ENCODE measurements at regions not wholly inside any gene's neighbourhood (a gene's known extent, or its start where the extent isn't known, plus 50 kb on each side); places are given as distances from the start of the nearest gene placed in this dataset.
"Not testable (repeated sequence)": the region's sequence is repeated elsewhere in the genome, so short reads cannot be mapped to it uniquely, and the experiment has no call there.

DNA sequence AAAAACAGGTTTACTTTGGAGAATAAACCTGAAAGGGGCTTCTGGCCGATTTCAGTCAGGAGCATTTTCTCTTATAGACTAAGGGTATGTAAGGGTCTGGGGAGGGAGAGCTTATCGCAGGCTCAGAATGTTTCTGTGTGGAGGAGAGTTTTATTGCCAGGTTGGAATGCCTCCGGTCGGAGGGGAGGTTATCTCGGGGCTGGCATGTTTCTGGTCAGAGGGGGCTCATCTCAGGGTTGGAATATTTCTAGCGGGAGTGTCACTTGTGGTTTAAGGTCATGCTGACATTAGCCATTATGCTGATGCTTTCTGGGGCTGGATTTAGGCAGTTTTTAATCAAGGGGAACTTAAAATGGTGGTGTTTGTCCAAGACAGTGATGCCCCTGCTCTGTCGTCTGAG, 333.6 kb downstream of the METTL4 start:
- no peak overlapping the region for H4K8ac ChIP-seq (ENCODE audit: low read depth, low read length)
- DNase-seq (ENCODE audit: low spot score) = no peak
- H3K27me3 ChIP-seq (ENCODE audit: control insufficient read depth in 3 of 3, insufficient read depth in 3 of 3, low read depth in 1 of 3, low read length in 3 of 3) = no peaks in the 10 kb centered on the region
- H3K14ac ChIP-seq (ENCODE audit: low read length) = no peak overlapping the region
- no peak overlapping the region for H2BK120ac ChIP-seq (ENCODE audit: low read depth, low read length)
- no peaks in the 10 kb centered on the region for H3K4me1 ChIP-seq (ENCODE audit: control insufficient read depth in 2 of 2, insufficient read depth in 1 of 2, low read depth in 1 of 2, low read length in 2 of 2)
- no peak overlapping the region for H3K23ac ChIP-seq (ENCODE audit: low read depth, low read length, poor library complexity)
- H3K27ac ChIP-seq (replicated peaks; ENCODE audit: low read length) = no peak overlapping the region
- H3K4ac ChIP-seq (ENCODE audit: low read length) = no peak overlapping the region
- no CpG with 5 or more reads among the region's 7 CpGs for WGBS, 2 donors (ENCODE audit: extremely low coverage in 2 of 2, insufficient read length in 2 of 2, insufficient replicate concordance in 1 of 2)
- no peak overlapping the region for H2AK5ac ChIP-seq (ENCODE audit: low read depth, low read length)
- no peak overlapping the region for H3K9ac ChIP-seq (ENCODE audit: low read depth, low read length, poor library complexity)
- H3K18ac ChIP-seq (ENCODE audit: low read length) = no peak overlapping the region
- no peak overlapping the region for H2AFZ ChIP-seq (ENCODE audit: low read length)
- no peaks in the 10 kb centered on the region for H3K79me1 ChIP-seq (ENCODE audit: low read depth, low read length)
- no peak overlapping the region for H3K4me2 ChIP-seq (ENCODE audit: insufficient read depth, low read length, poor library complexity, severe bottlenecking)
- H2BK15ac ChIP-seq (ENCODE audit: low read length) = no peak overlapping the region
- no peak overlapping the region for H4K91ac ChIP-seq (ENCODE audit: low read depth, low read length, poor library complexity)
- H2BK5ac ChIP-seq (ENCODE audit: low read length) = no peak overlapping the region
- no peak overlapping the region for H2BK12ac ChIP-seq (ENCODE audit: low read length)
- no peak overlapping the region for H3K4me3 ChIP-seq (ENCODE audit: low read length in 2 of 2)
- no peaks in the 10 kb centered on the region for H3K9me3 ChIP-seq (replicated peaks in 1 of 2; ENCODE audit: control insufficient read depth in 2 of 2, insufficient read depth in 1 of 2, low read depth in 1 of 2, low read length in 2 of 2)
- no peaks in the 10 kb centered on the region for H3K36me3 ChIP-seq (replicated peaks in 1 of 2; ENCODE audit: control insufficient read depth in 2 of 2, insufficient read depth in 2 of 2, low read length in 2 of 2)

DNA sequence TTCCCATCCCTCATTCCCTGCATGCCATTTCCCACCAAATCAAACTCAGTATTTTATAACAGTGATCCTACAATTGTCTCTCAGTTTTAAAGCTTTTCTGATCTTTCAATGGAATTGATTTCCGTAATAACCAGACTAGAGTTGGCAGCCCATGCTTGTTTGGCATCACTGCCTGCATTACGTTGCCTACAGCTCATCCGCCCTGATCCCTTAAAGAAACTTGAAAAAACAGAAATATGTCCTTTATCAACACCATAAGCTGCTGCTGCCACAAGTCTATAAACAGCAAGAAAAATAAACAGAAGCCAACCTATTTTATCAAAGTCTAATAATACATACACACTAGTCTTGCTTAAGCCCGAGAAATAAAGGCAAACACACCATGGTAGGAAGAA, 331.0 kb downstream of the METTL4 start:
- H3K9ac ChIP-seq (ENCODE audit: low read depth, low read length, poor library complexity) = no peak overlapping the region
- no peak for DNase-seq (ENCODE audit: low spot score)
- H4K8ac ChIP-seq (ENCODE audit: low read depth, low read length) = no peak overlapping the region
- H3K23ac ChIP-seq (ENCODE audit: low read depth, low read length, poor library complexity) = no peak overlapping the region
- no peak overlapping the region for H3K18ac ChIP-seq (ENCODE audit: low read length)
- H2AK5ac ChIP-seq (ENCODE audit: low read depth, low read length) = no peak overlapping the region
- no peak overlapping the region for H3K4me3 ChIP-seq (ENCODE audit: low read length in 2 of 2)
- peaks cover 0 to 2% of the 10 kb centered on the region in 2 donors for H3K4me1 ChIP-seq (ENCODE audit: control insufficient read depth in 2 of 2, insufficient read depth in 1 of 2, low read depth in 1 of 2, low read length in 2 of 2)
- no peak overlapping the region for H2BK120ac ChIP-seq (ENCODE audit: low read depth, low read length)
- no peak overlapping the region for H2BK12ac ChIP-seq (ENCODE audit: low read length)
- no CpG with 5 or more reads among the region's 4 CpGs for WGBS, 2 donors (ENCODE audit: extremely low coverage in 2 of 2, insufficient read length in 2 of 2, insufficient replicate concordance in 1 of 2)
- H2AFZ ChIP-seq (ENCODE audit: low read length) = no peak overlapping the region
- no peaks in the 10 kb centered on the region for H3K9me3 ChIP-seq (replicated peaks in 1 of 2; ENCODE audit: control insufficient read depth in 2 of 2, insufficient read depth in 1 of 2, low read depth in 1 of 2, low read length in 2 of 2)
- no peak overlapping the region for H4K91ac ChIP-seq (ENCODE audit: low read depth, low read length, poor library complexity)
- H3K4ac ChIP-seq (ENCODE audit: low read length) = no peak overlapping the region
- H3K36me3 ChIP-seq (replicated peaks in 1 of 2; ENCODE audit: control insufficient read depth in 2 of 2, insufficient read depth in 2 of 2, low read length in 2 of 2) = no peaks in the 10 kb centered on the region
- H3K4me2 ChIP-seq (ENCODE audit: insufficient read depth, low read length, poor library complexity, severe bottlenecking) = no peak overlapping the region
- no peaks in the 10 kb centered on the region for H3K27me3 ChIP-seq (ENCODE audit: control insufficient read depth in 3 of 3, insufficient read depth in 3 of 3, low read depth in 1 of 3, low read length in 3 of 3)
- no peak overlapping the region for H3K14ac ChIP-seq (ENCODE audit: low read length)
- H3K79me1 ChIP-seq (ENCODE audit: low read depth, low read length) = no peaks in the 10 kb centered on the region
- no peak overlapping the region for H2BK15ac ChIP-seq (ENCODE audit: low read length)
- H3K27ac ChIP-seq (replicated peaks; ENCODE audit: low read length) = no peak overlapping the region
- H2BK5ac ChIP-seq (ENCODE audit: low read length) = no peak overlapping the region

DNA sequence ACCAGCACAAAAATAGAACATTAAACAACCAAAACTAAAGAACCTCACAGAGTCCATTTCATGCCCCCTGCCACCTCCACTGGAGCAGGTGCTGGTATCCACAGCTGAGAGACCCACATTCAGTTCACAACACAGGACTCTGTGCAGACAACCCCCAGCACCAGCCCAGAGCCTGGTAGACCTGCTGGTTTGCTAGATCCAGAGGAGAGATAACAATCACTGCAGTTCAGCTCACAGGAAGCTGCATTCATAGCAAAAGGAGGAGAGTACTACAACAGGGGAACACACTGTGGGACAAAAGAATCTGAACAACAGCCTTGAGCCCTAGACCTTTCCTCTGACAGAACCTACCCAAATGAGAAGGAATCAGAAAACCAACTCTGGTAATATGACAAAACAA, 326.7 kb downstream of the METTL4 start:
- Histone ChIP-seq H2BK5ac (ENCODE audit: low read length) (no peak overlapping the region), H3K9me3 (replicated peaks in 1 of 2; ENCODE audit: control insufficient read depth in 2 of 2, insufficient read depth in 1 of 2, low read depth in 1 of 2, low read length in 2 of 2) (no peaks in the 10 kb centered on the region), H4K8ac (ENCODE audit: low read depth, low read length) (no peak overlapping the region), H3K14ac (ENCODE audit: low read length) (peak overlapping the region; percentile 56), H3K27ac (replicated peaks; ENCODE audit: low read length) (no peak overlapping the region), H2BK120ac (ENCODE audit: low read depth, low read length) (no peak overlapping the region), H3K4ac (ENCODE audit: low read length) (no peak overlapping the region), H3K18ac (ENCODE audit: low read length) (no peak overlapping the region), H3K4me3 (ENCODE audit: low read length in 2 of 2) (no peak overlapping the region), H3K4me1 (ENCODE audit: control insufficient read depth in 2 of 2, insufficient read depth in 1 of 2, low read depth in 1 of 2, low read length in 2 of 2) (peaks cover 0 to 2% of the 10 kb centered on the region in 2 donors), H3K27me3 (ENCODE audit: control insufficient read depth in 3 of 3, insufficient read depth in 3 of 3, low read depth in 1 of 3, low read length in 3 of 3) (no peaks in the 10 kb centered on the region), H2BK12ac (ENCODE audit: low read length) (no peak overlapping the region), H4K91ac (ENCODE audit: low read depth, low read length, poor library complexity) (no peak overlapping the region), H2BK15ac (ENCODE audit: low read length) (no peak overlapping the region), H3K23ac (ENCODE audit: low read depth, low read length, poor library complexity) (no peak overlapping the region), H2AK5ac (ENCODE audit: low read depth, low read length) (no peak overlapping the region), H3K9ac (ENCODE audit: low read depth, low read length, poor library complexity) (no peak overlapping the region), H3K79me1 (ENCODE audit: low read depth, low read length) (no peaks in the 10 kb centered on the region), H3K4me2 (ENCODE audit: insufficient read depth, low read length, poor library complexity, severe bottlenecking) (no peak overlapping the region), H3K36me3 (replicated peaks in 1 of 2; ENCODE audit: control insufficient read depth in 2 of 2, insufficient read depth in 2 of 2, low read length in 2 of 2) (no peaks in the 10 kb centered on the region), H2AFZ (ENCODE audit: low read length) (no peak overlapping the region)
- DNase-seq (ENCODE audit: low spot score) = no peak

DNA sequence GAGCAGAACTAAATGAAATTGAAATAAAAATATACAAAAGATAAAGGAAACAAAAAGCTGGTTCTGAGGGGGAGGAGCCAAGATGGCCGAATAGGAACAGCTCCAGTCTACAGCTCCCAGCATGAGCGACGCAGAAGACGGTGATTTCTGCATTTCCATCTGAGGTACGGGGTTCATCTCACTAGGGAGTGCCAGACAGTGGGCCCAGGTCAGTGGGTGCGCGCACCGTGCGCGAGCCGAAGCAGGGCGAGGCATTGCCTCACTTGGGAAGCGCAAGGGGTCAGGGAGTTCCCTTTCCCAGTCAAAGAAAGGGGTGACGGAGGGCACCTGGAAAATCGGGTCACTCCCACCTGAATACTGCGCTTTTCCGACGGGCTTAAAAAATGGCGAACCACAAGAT, 324.2 kb downstream of the METTL4 start:
- no CpG with 5 or more reads among the region's 19 CpGs for WGBS, 2 donors (ENCODE audit: extremely low coverage in 2 of 2, insufficient read length in 2 of 2, insufficient replicate concordance in 1 of 2)
- not testable (repeated sequence) for H2BK15ac ChIP-seq (ENCODE audit: low read length); H3K4me2 ChIP-seq (ENCODE audit: insufficient read depth, low read length, poor library complexity, severe bottlenecking); H2BK120ac ChIP-seq (ENCODE audit: low read depth, low read length); H2BK5ac ChIP-seq (ENCODE audit: low read length); H3K36me3 ChIP-seq (replicated peaks in 1 of 2; ENCODE audit: control insufficient read depth in 2 of 2, insufficient read depth in 2 of 2, low read length in 2 of 2); H3K9ac ChIP-seq (ENCODE audit: low read depth, low read length, poor library complexity); H3K27me3 ChIP-seq (ENCODE audit: control insufficient read depth in 3 of 3, insufficient read depth in 3 of 3, low read depth in 1 of 3, low read length in 3 of 3); H2BK12ac ChIP-seq (ENCODE audit: low read length); H3K4ac ChIP-seq (ENCODE audit: low read length); H2AK5ac ChIP-seq (ENCODE audit: low read depth, low read length); H4K8ac ChIP-seq (ENCODE audit: low read depth, low read length); H2AFZ ChIP-seq (ENCODE audit: low read length); H3K4me1 ChIP-seq (ENCODE audit: control insufficient read depth in 2 of 2, insufficient read depth in 1 of 2, low read depth in 1 of 2, low read length in 2 of 2); H3K18ac ChIP-seq (ENCODE audit: low read length); H3K79me1 ChIP-seq (ENCODE audit: low read depth, low read length); H4K91ac ChIP-seq (ENCODE audit: low read depth, low read length, poor library complexity); DNase-seq (ENCODE audit: low spot score); H3K9me3 ChIP-seq (replicated peaks in 1 of 2; ENCODE audit: control insufficient read depth in 2 of 2, insufficient read depth in 1 of 2, low read depth in 1 of 2, low read length in 2 of 2); H3K4me3 ChIP-seq (ENCODE audit: low read length in 2 of 2); H3K14ac ChIP-seq (ENCODE audit: low read length); H3K27ac ChIP-seq (replicated peaks; ENCODE audit: low read length); H3K23ac ChIP-seq (ENCODE audit: low read depth, low read length, poor library complexity)
